ENCODE measurements at regions not wholly inside any gene's neighbourhood (a gene's known extent, or its start where the extent isn't known, plus 50 kb on each side); places are given as distances from the start of the nearest gene placed in this dataset.

DNA sequence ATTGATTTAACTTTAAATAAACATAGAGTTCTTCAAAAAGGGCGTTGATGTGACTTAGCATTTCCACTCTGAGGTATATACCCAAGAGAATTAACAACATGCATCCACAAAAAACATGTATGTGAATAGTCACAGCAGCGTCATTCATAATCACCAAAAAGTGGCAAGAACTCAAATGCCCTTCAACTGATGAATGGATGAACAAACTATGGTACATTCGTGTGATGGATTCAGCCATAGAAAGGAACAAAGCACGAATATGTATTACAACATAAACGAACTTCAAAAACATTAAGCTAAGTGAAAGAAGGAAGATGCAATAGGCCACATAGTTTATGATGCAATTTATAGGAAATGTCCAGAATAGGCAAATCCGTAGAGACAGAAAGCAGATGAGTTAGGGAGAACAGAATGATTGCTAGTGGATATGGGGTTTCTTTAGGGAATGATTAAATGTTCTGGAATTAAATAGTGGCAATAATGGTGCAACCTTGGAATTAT, 72.3 kb upstream of the UQCRFS1 start:
- TF ChIP-seq, protein P1, sequence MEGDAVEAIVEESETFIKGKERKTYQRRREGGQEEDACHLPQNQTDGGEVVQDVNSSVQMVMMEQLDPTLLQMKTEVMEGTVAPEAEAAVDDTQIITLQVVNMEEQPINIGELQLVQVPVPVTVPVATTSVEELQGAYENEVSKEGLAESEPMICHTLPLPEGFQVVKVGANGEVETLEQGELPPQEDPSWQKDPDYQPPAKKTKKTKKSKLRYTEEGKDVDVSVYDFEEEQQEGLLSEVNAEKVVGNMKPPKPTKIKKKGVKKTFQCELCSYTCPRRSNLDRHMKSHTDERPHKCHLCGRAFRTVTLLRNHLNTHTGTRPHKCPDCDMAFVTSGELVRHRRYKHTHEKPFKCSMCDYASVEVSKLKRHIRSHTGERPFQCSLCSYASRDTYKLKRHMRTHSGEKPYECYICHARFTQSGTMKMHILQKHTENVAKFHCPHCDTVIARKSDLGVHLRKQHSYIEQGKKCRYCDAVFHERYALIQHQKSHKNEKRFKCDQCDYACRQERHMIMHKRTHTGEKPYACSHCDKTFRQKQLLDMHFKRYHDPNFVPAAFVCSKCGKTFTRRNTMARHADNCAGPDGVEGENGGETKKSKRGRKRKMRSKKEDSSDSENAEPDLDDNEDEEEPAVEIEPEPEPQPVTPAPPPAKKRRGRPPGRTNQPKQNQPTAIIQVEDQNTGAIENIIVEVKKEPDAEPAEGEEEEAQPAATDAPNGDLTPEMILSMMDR (IDR thresholded peaks at IDR 0.05; ENCODE audit: poor library complexity, severe bottlenecking): no peak
- TF ChIP-seq TAF1 (IDR thresholded peaks at IDR 0.05; ENCODE audit: low read depth): no peak
- TF ChIP-seq RAD21 (conservative IDR thresholded peaks at IDR 0.05): no peak
- no peak for TF ChIP-seq EP300 (conservative IDR thresholded peaks at IDR 0.05; ENCODE audit: poor library complexity, severe bottlenecking)
- TF ChIP-seq EZH2 (IDR thresholded peaks at IDR 0.05; ENCODE audit: borderline replicate concordance, insufficient read depth, low read length, poor library complexity, severe bottlenecking): no peak
- TF ChIP-seq, protein P2, sequence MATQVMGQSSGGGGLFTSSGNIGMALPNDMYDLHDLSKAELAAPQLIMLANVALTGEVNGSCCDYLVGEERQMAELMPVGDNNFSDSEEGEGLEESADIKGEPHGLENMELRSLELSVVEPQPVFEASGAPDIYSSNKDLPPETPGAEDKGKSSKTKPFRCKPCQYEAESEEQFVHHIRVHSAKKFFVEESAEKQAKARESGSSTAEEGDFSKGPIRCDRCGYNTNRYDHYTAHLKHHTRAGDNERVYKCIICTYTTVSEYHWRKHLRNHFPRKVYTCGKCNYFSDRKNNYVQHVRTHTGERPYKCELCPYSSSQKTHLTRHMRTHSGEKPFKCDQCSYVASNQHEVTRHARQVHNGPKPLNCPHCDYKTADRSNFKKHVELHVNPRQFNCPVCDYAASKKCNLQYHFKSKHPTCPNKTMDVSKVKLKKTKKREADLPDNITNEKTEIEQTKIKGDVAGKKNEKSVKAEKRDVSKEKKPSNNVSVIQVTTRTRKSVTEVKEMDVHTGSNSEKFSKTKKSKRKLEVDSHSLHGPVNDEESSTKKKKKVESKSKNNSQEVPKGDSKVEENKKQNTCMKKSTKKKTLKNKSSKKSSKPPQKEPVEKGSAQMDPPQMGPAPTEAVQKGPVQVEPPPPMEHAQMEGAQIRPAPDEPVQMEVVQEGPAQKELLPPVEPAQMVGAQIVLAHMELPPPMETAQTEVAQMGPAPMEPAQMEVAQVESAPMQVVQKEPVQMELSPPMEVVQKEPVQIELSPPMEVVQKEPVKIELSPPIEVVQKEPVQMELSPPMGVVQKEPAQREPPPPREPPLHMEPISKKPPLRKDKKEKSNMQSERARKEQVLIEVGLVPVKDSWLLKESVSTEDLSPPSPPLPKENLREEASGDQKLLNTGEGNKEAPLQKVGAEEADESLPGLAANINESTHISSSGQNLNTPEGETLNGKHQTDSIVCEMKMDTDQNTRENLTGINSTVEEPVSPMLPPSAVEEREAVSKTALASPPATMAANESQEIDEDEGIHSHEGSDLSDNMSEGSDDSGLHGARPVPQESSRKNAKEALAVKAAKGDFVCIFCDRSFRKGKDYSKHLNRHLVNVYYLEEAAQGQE (IDR thresholded peaks at IDR 0.05; ENCODE audit: borderline replicate concordance): no peak
- no peak for TF ChIP-seq POLR2AphosphoS5 (IDR thresholded peaks at IDR 0.05)

Data from neural cell (in vitro differentiated cells).